Astrocyte of the cerebellum (primary cell): ENCODE measurements at regions not wholly inside any gene's neighbourhood (a gene's known extent, or its start where the extent isn't known, plus 50 kb on each side); places are given as distances from the start of the nearest gene placed in this dataset.

ENCODE experiments used
- DNase-seq: peaks from one replicate; pipeline ENCODE4 v3.0.0-alpha.2; 2011; ENCODE audit warnings: low read depth
- H3K4me3 ChIP-seq: 2 replicates; pipeline ENCODE4 v1.5.1; 2011; ENCODE audit warnings: mild to moderate bottlenecking, low read depth, low read length, moderate library complexity
- in situ Hi-C: cut with HindIII; loops from 2 replicates; pipeline ENCODE4 v1.10.0; 2017; ENCODE audit warnings: low sequenced_read_pairs
- TF ChIP-seq, protein P1 (sequence below): IDR thresholded peaks from 2 replicates; pipeline ENCODE4 v1.5.1; 2012; ENCODE audit warnings: low read length, low read depth, moderate library complexity, mild to moderate bottlenecking; ENCODE audit errors: missing control alignments

- H3K4me3 ChIP-seq = no peak overlapping the region
- DNase-seq = no peak
- in situ Hi-C loops = no loop called here
- TF ChIP-seq, protein P1, sequence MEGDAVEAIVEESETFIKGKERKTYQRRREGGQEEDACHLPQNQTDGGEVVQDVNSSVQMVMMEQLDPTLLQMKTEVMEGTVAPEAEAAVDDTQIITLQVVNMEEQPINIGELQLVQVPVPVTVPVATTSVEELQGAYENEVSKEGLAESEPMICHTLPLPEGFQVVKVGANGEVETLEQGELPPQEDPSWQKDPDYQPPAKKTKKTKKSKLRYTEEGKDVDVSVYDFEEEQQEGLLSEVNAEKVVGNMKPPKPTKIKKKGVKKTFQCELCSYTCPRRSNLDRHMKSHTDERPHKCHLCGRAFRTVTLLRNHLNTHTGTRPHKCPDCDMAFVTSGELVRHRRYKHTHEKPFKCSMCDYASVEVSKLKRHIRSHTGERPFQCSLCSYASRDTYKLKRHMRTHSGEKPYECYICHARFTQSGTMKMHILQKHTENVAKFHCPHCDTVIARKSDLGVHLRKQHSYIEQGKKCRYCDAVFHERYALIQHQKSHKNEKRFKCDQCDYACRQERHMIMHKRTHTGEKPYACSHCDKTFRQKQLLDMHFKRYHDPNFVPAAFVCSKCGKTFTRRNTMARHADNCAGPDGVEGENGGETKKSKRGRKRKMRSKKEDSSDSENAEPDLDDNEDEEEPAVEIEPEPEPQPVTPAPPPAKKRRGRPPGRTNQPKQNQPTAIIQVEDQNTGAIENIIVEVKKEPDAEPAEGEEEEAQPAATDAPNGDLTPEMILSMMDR = no peak
Measured at GRCh38 chrX:43605351-43605750, 50.7 kb upstream of the MAOA start.
